ENCODE measurements at regions not wholly inside any gene's neighbourhood (a gene's known extent, or its start where the extent isn't known, plus 50 kb on each side); places are given as distances from the start of the nearest gene placed in this dataset.

DNA sequence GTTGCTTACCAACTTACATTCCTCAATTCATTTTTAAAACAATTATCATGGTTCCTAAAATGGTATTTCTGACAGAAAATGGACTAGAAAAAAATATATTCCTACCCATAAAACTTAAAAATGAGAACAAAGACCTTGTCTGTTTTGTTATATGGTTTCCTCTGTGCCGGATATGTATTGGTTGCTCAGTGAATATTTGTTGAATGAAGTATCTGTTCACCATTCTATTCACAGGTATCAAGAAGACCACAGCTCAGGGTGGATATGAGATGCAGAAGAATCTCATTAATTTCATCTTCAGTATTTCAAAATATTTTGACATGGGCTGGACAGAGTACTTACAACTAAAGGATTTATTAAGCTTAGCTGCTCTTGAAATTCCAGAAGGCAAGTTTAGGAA is 58.1 kb downstream of the TUSC7 start:
- DNase-seq, result no peak

DNA sequence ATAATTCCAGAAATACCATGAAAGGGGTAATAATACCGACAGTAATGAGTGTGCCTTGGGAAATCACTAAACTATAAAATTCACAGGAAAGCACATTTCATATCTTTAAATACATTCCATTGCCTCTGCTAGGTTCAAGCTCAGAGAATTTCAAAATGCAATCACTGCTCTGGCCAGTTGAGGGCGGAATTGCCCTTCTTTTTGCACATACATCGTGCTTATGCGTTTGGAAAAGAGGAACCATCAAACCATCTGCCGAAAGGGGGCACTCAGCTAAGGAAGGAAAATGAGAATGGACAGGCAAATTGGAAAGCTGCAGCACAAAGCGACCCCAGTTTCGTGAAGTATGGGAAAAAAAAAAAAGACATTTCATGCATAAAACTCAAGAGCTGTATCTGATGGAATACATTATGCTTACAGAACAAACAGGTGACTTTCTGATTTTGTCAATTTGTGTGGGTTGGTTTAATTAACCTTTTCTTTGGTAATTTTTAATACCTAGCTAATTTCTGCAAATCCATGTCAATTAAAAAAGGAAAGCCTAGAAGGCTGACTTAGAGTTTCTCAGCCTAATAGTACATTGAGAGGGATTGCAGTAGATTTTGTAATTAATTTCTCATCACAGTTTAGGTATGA is 61.4 kb downstream of the TUSC7 start:
- DNase-seq, result peak; percentile 16

DNA sequence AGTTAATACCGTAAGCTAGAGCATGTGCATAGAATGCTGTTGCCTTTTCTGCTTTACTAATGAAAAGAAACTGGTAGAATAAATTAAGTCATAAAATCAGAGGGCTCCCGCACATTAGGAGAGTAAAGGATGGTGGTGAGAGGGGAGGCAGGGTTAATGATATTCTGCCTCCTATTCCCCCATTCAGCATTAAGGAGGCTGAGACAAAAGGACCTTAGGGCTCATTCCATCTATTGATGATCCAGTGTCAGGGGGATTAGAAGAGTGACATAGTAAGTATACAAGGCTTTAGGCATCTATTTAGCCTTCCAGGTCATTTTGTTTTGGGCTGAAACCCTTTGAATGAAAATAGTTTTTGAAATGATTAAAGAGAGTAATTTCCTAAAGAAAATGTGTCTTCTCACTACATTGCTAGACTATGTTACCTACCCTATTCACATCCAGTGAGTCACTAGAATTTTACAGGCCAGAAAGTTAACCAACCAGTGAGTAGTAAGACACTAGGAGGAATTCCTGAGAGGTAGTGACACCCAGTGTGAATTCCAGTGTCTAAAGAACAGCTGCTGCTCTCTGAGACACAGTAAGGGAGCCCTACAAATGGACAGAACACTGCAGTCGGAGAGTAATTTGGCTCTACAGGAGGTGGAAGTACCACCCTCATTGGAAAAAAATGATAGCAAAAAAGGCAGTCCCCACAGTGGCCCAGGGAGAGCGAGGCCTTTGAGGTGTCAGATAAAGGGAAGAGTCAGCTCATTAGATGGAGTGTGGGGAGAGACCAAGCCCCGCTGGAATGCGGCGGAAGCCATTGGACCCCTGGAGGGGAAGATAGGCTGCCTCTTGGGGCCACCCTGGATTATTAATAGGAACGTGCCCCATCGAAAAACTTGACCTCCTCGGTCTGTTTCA is 67.6 kb downstream of the TUSC7 start:
- DNase-seq, result no peak

DNA sequence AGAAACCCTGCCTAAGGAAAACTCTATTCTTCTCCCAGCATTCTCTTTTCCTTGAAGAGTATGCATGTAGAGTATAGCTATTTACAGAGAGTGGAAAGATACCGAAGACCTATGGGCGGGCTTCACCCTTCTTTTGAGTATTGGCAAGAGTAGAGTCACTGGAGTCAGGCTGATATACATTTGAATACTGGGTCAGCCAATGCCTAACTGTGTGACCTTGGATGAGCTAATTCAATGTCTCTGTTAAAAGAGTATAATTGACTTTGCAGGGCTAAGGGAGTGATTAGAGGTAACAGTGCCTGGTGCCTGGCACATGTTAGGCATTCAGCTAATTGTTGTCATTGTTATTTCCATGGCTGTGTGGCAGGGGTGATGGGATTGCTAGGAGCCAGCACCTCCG is 75.6 kb downstream of the TUSC7 start:
- DNase-seq, result no peak

DNA sequence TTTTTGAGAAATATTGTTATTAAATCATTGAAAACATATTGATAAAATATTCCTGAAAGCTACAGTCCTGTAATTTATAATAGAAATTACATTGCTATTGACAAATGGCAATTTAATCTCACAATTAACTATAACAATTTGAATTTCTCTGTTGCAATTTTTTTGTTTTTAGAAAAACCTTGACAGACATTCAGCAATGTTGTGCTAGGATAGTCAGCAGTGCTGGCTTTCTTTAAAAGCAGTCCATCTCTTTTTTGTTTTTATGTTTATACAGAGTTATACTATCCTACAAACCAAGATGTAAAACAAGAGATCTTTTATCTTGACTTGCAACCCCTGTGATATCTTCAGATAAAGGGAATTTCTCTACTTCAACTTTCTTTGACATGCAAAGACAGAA is 93.1 kb downstream of the TUSC7 start:
- no peak for DNase-seq

DNA sequence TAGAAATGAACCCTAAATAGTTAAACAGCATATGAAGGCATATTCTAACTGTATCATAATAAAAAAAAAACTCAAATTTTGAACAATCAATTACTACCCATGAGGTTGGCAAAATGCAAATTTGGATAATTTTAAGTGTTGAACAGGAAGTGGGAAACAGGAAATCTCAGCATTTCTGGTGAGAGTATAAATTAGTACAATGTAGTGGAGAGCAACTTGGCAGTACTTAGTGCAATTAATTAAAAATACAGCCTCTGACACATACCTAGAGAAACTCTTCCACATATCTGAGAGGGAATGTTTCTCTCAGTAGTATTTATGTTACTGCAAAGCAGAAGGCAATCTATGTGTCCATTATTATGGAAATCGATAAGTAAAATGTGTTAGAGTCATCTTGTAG is 96.8 kb downstream of the TUSC7 start:
- DNase-seq, result no peak

DNA sequence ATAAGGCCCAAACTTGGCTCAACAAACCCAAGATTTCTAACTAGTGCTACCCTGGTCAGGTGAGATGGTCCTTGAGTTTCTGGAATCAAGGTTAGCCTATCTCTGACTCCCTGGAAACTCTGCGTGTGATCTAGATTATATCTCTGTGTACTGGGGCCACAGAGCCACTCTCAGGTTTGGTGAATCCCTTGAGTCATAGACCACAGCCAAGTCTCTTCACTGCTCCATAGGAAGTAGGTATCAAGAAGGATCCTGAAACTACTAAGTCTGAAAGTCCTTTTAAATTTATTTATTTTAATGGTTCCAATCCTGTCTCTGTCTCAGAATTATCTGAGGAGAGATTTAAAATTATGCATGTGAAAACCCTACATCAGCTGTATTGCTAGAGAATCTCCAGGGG is 99.1 kb downstream of the TUSC7 start:
- no peak for DNase-seq

DNA sequence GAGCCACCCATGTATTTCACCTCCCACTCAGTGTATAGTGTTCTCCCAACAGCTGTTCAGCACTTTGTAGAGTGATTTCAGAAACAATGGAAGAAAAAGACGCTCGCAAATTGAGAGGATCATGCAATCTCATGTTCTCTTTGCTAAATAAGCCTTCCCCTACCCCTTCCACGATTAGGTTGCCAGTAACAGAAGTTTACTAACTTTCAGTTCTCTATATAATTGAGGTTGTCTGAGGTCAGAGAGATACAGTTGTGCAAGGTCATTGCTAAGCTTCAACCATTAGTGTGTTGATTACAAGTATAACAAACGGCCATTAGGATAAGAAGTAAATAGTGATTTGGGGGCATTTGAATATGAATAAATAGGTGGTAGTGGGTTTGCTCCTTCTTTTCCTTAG is 99.6 kb downstream of the TUSC7 start:
- DNase-seq, result no peak

DNA sequence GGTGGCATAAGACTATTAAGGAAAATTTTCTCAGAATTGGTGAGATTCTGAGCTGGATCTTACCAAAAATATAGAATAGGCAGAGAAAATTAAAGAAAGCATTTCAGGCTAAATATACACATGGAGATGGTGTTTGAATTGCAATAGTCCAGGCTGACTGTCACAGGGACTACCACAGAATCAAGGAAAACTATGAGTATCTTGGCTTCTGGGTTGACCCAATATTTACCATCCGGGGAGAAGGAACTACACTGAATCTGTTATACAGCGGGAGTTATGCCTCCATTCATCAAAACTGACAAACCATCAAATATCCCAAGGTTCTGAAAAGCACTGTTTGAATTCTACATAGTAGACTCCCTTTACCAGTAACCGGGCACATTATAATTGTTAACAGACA is 102.2 kb downstream of the TUSC7 start:
- DNase-seq, result no peak

DNA sequence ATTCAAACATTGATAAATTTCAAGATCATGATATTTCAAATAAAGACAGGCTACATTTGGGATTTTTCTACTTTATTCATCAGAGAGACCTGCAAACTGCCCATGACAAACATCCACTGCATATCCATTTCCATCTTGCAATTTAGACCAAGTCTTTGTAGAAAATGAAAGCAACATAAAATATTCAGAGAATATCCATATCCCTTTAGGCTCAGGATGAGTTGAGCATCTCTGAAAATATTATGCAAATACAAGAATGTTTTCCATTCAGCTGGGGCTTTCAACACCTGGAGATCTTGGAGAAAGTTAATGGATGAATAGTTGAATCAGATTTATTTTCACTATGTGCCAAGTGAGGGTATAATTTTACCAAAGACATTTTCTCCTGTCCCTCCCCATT is 103.4 kb downstream of the TUSC7 start:
- no peak for DNase-seq

DNA sequence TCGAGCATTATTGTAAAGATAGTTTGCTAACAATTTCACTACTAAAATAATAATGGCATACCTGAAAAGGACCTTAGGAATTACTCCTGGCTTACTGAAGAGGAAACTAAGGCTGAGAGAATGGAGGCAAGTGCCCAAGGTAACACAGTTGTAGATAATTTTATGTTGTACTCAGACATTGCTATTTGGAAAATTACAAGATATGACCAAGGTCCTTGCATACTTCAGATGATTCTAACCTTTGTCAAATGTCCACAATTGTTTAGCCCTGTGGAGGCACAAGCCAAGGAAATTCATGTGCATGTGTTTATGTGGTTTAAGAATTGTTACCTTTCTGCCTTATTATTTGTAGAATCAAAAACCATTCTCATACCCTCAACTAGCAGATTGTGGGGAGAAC is 105.7 kb downstream of the TUSC7 start:
- no peak for DNase-seq

DNA sequence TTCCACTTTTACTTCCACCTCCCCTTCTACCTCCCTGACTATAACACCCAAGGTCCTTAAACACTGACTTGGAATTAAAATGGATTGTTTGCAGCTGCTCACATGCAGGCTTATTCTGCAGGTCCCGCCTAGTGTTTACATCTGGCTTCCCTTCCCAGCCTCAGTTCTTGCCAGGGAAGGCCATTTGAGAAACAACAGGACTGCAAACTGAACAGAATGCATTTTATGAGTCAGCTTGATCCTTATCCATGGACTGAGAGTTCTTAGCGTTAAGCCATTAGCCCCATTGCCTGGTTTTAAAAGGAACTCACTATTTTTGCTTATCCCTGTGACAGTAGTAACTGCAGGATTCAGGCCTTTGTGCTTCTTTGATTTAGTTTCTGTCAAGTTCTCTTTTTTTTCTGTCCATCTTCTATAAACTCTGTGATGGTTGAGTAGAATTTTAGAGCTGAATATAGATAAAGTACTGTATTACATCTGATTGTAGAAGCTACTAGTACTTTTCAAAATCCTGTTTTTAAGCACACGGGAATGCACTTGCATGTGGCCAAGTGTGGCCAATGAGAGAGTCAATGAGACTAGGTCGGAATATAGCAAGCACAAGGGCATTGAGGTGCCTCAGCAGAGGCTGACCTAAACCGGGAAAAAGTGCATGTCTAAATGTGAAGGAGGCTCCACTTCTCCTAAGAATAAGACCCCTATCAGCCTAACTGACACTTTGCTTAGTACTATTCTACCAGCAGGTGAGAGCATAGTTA is 106.4 kb downstream of the TUSC7 start:
- no peak for DNase-seq

DNA sequence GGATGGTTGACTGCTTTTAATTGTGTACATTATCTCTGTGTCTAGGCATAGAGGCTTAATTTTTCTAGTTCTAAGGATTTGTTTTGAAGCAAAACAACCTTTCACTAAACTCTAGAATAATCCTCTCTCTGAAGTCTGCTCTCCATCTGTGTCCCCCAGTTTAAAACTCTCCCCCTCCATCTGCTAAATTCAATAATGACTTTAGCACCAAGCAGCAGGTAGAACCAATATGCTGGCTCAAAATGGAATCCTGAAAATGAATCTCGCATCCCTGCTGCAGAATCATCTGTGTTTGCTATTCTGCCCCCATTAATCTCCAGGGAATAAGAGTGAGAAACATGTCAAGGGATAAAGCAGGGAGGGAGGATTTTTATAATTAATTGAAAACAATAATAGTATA is 111.8 kb downstream of the TUSC7 start:
- DNase-seq, result no peak

DNA sequence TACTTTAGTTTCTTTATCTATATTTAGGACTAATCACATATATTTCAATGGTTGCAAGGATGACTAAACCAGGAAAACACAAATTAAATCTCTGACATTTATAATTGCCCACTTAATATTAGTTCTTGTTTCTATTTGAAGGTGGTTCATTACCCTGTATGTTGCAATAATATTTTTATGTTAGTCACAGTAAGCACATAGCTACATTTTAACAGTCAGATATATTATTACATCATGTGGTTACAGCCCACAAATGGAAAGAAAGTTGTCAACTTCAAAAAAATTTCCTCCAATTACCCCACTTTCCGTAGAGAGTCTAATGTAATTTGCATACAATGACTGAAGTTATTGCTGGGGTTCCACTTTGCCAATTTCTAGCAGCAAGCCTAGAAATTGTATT is 114.6 kb downstream of the TUSC7 start:
- DNase-seq, result no peak

DNA sequence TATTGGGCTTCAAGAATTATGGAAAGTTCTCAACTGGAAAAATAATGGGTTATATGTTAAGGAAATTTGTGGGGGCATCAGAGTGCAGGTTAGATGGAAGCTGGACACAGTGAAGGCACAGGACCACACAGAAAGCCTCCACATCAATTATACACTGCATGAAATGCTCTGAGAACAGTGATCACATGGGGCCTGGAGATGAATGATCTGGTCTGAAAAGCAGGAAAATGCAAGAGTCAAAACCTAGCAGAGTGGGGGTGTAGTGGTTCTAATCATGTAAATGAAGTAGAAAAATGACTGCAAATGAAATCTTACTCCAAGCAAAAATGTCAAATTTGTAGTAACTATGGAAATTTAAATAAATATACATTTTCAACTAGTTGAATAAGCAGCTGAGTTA is 123.6 kb downstream of the TUSC7 start:
- no peak for DNase-seq

DNA sequence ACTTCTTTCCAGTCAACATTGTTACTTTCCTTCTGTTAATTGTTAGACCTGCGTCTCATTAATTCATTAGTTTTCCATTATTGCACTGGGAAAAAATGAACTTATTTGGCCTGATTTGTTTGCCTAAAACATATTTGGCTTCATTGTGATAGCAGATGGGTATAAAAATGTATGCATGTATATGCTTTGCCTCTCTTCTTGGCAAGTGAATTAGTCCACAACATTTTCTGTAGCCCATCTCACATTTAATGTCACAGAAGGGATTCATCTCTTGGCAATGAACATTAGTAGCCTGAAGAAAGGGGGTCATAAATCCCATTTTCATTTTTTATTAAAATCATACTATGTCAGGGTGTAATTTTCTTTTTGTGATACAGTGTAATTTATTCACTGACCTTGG is 125.2 kb downstream of the TUSC7 start:
- DNase-seq, result no peak

DNA sequence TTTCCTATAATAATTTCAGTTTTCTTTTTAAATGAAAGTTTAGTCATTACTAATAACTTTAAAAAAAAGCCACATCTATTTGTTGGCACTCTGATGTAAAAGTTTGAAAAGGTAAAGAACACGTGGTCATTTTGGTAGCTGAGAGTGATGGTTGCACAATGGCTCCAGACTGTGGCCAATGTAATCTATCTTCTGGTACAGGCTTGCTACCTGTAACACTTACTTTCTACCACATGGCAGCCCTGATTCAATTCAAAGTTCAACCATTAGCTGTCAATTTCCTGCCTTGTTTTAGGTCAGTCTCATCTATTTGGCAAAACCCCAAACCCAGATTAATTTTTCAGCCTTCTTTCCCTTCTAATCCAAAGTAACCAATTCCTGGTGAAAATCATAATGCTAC is 126.1 kb downstream of the TUSC7 start:
- DNase-seq, result no peak

DNA sequence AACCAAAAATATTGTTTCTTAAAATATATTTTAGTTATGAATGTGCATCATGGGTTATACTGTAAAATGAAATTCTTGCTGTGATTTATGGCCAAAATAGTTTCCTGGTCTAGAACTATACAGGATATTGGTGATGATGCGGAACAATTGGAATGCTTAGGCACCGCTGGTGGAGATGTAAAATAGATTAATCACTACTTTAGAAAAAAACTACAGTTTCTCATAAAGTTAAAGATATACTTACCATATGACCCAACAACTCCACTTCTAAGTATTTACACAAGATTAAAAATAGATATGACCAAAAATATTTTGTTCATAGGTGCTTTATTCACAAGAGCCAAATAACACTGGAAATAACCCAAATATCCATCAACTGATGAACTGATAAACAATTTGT is 126.7 kb downstream of the TUSC7 start:
- DNase-seq, result no peak

DNA sequence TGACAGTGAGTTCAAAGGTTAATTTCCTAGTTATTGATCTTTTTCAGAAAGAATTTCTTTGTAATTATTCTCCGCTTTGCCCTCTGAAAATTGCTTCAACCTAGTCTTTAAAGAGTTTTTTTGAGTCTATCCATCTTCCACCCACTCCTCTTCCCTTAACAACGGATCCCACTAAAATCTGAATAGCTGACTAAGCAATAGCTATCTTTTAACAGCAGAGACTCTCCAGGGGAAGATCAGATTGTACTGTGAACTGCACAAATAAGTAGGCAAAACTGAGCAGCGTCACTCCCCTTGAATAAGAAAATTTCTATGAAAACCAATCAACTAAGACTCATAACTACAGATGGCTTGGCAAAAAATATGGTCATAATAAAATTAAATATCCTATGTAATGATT is 127.9 kb downstream of the TUSC7 start:
- DNase-seq, result no peak

DNA sequence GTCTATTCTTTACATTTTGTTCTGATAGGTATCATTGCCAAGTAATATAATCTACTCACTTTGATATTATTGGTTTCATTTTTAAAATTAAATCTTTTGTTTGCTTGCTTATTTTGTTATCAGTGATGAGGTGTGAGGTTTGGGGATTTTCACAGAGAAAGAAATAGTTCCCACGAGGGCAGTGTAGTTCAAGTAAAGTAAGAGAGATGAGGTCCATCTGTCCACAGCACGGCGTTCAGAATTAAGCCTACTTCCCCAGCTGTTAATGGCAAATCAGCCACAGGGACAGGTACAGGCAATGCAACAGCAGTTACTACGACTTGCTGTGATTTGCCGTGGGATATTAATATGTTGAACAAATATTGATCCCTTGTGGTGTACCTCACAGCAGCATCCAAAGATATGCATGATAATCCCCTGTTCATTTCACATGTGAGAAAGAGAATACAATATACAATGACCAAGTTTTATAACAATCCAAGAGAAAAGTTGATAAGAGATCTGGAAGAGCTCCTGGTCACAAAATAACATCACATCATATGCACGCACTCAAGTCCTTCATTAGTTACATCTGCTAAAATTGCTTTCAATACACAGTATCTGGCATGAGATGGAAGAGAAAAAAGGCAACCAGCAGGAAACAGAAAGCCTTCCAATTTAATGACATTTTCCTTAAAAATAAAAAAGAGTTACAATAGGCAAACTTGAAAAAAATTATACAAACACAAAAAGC is 131.6 kb downstream of the TUSC7 start:
- DNase-seq, result no peak

DNA sequence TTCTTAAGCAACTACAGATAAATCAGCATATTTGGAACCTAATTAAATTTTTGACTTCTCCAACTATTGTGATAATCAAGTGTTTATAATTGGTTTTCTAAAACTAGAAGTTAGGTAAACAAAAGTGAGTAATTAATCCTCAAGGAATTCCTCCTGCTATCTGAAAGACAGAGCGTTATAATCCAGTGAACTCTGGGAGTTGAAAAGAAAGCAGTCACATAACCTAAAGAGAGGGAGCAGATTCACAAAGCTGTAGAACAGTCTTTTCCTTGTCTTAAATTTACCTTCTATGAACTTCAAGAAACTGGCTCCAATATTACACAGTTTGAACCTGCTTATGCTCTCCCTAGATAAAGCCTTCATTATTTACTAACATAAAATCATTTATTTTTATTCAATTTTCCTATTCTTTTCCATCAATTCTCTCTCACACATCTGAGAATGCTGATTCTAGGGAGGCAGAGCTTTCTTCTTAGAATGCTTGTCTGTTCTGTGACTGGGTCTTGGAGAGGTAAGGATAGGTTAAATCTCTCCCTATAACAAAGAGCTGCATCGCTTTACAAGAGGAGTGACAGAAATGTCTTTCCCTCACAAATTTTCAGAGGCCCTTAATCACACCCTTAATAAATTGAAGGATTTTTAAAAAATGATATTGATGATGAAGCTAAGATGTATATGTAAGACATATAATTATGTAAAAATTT is 132.8 kb downstream of the TUSC7 start:
- no peak for DNase-seq

DNA sequence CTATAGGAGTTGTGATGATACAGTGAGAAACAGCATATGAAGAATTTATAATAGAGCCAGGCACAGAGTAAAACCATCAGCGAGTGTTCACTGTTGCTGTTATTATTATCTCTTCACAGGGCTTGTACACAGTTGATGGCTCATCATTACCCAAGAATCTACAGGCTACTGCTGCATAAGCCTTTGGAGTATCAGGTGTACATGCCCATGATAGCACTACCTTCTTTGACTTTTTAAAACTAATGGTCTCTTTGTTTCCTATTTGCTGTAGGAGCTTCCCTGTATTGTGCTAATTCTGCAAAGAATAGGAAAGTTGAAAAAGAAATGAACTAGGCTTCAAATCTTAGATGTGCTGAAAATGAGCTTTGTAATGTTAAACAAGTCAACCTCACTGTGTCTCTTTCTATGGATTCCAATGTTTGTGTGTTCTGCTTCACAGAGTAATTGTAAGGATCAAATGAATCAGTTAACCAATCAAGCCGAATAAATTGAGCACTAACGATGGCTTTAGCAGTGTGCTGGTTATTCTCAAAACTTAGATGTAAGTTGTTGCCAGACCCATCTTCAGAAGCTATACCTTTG is 138.8 kb downstream of the TUSC7 start:
- DNase-seq, result no peak
